WTC11 (cell line): ENCODE measurements at regions not wholly inside any gene's neighbourhood (a gene's known extent, or its start where the extent isn't known, plus 50 kb on each side); places are given as distances from the start of the nearest gene placed in this dataset.

Experiments used
- ATAC-seq: fragments of 200-7000 bp; cut with Tn5 transposase; 2 replicates; pipeline ENCODE4 v1.10.0; 2021; ENCODE audit warnings: mild to moderate bottlenecking, moderate library complexity
- CTCF ChIA-PET: fragments of 300-600 bp; sonication (Branson Sonifier 250); formaldehyde crosslinking; loops from one replicate; lab custom pipeline; 2021; ENCODE audit warnings: antibody characterized with exemption; lab: Charles Lee
- POLR2A ChIA-PET: fragments of 350-600 bp; sonication (Branson Sonifier 250); formaldehyde crosslinking; loops from one replicate; lab custom pipeline; 2021; ENCODE audit warnings: antibody characterized with exemption; lab: Charles Lee
- DNase-seq: peaks from one replicate; pipeline ENCODE4 v3.0.0; 2021; ENCODE audit warnings: low spot score
- H3K27ac Mint-ChIP-seq: 2 replicates; pipeline ENCODE4 v1.8.0; 2021; ENCODE audit warnings: mixed read lengths
- H3K27me3 Mint-ChIP-seq: 2 replicates; pipeline ENCODE4 v1.8.0; 2021; ENCODE audit warnings: low read depth, mild to moderate bottlenecking, moderate library complexity, mixed read lengths
- H3K36me3 Mint-ChIP-seq: 2 replicates; pipeline ENCODE4 v1.8.0; 2021; ENCODE audit warnings: mixed read lengths
- H3K4me1 Mint-ChIP-seq: 2 replicates; pipeline ENCODE4 v1.8.0; 2022; ENCODE audit warnings: mixed read lengths
- H3K4me3 Mint-ChIP-seq: 2 replicates; pipeline ENCODE4 v1.8.0; 2021; ENCODE audit warnings: mild to moderate bottlenecking, moderate library complexity, mixed read lengths
- H3K9me3 Mint-ChIP-seq: 2 replicates; pipeline ENCODE4 v1.8.0; 2021; ENCODE audit warnings: mixed read lengths
- ATF1 ChIP-seq: sonication (generic); formaldehyde crosslinking; IDR thresholded peaks from 2 replicates; pipeline ENCODE4 v1.8.1; 2023; ENCODE audit warnings: mild to moderate bottlenecking, moderate library complexity, missing genetic modification reagents
- CREB1 ChIP-seq: sonication (generic); formaldehyde crosslinking; IDR thresholded peaks from 2 replicates; pipeline ENCODE4 v1.8.0; 2023; ENCODE audit warnings: mild to moderate bottlenecking, missing genetic modification reagents
- FOXP1 ChIP-seq: sonication (generic); formaldehyde crosslinking; IDR thresholded peaks from 2 replicates; pipeline ENCODE4 v1.8.0; 2022; ENCODE audit warnings: missing genetic modification reagents, mild to moderate bottlenecking, moderate library complexity, borderline replicate concordance
- GRHL2 ChIP-seq: fragments of 250-450 bp; sonication (Bioruptor Pico); IDR thresholded peaks from 2 replicates; pipeline ENCODE4 v1.8.0; 2022; ENCODE audit warnings: mild to moderate bottlenecking, moderate library complexity; ENCODE audit not compliant: insufficient replicate concordance, severe bottlenecking
- IRF2 ChIP-seq: sonication (generic); formaldehyde crosslinking; IDR thresholded peaks from 2 replicates; pipeline ENCODE4 v1.8.0; 2022; ENCODE audit warnings: low read depth, missing genetic modification reagents, borderline replicate concordance
- JAZF1 ChIP-seq: fragments of 250-450 bp; sonication (Bioruptor Pico); IDR thresholded peaks from 2 replicates; pipeline ENCODE4 v1.9.0; 2021; ENCODE audit warnings: moderate library complexity, mild to moderate bottlenecking, inconsistent platforms
- JUN ChIP-seq: sonication (generic); formaldehyde crosslinking; IDR thresholded peaks from 2 replicates; pipeline ENCODE4 v1.8.0; 2023; ENCODE audit warnings: mild to moderate bottlenecking, missing genetic modification reagents
- NR2C2 ChIP-seq: sonication (generic); formaldehyde crosslinking; IDR thresholded peaks from 2 replicates; pipeline ENCODE4 v1.8.0; 2022; ENCODE audit warnings: mild to moderate bottlenecking, missing genetic modification reagents
- SMAD4 ChIP-seq: sonication (generic); formaldehyde crosslinking; IDR thresholded peaks from 2 replicates; pipeline ENCODE4 v1.8.0; 2022; ENCODE audit warnings: mild to moderate bottlenecking, missing genetic modification reagents
- TEAD1 ChIP-seq: sonication (generic); formaldehyde crosslinking; IDR thresholded peaks from 2 replicates; pipeline ENCODE4 v1.8.0; 2022; ENCODE audit warnings: mild to moderate bottlenecking, missing genetic modification reagents
- TP53 ChIP-seq: sonication (generic); formaldehyde crosslinking; IDR thresholded peaks from 2 replicates; pipeline ENCODE4 v1.8.1; 2023; ENCODE audit warnings: mild to moderate bottlenecking, missing genetic modification reagents
- ZNF232 ChIP-seq: sonication (generic); formaldehyde crosslinking; IDR thresholded peaks from 2 replicates; pipeline ENCODE4 v1.8.0; 2022; ENCODE audit warnings: mild to moderate bottlenecking, missing genetic modification reagents
- ZNF263 ChIP-seq: sonication (generic); formaldehyde crosslinking; IDR thresholded peaks from 2 replicates; pipeline ENCODE4 v1.8.1; 2022; ENCODE audit warnings: low read depth, mild to moderate bottlenecking, moderate library complexity, missing genetic modification reagents
- ZNF317 ChIP-seq: sonication (generic); formaldehyde crosslinking; IDR thresholded peaks from 2 replicates; pipeline ENCODE4 v1.8.1; 2023; ENCODE audit warnings: low read depth, mild to moderate bottlenecking, moderate library complexity, missing genetic modification reagents, borderline replicate concordance
- ZNF416 ChIP-seq: fragments of 250-450 bp; sonication (Bioruptor Pico); IDR thresholded peaks from 2 replicates; pipeline ENCODE4 v1.9.0; 2021; ENCODE audit warnings: mild to moderate bottlenecking, inconsistent platforms
- ZNF671 ChIP-seq: fragments of 250-450 bp; sonication (Bioruptor Pico); IDR thresholded peaks from 2 replicates; pipeline ENCODE4 v1.8.0; 2021; ENCODE audit warnings: mild to moderate bottlenecking
- TF ChIP-seq, protein P1 (sequence below): sonication (generic); formaldehyde crosslinking; conservative IDR thresholded peaks from 2 replicates; pipeline ENCODE4 v1.8.1; 2022; ENCODE audit warnings: mild to moderate bottlenecking, missing genetic modification reagents
- TF ChIP-seq, protein P2 (sequence below): sonication (generic); formaldehyde crosslinking; IDR thresholded peaks from 2 replicates; pipeline ENCODE4 v1.8.0; 2022; ENCODE audit warnings: mild to moderate bottlenecking, missing genetic modification reagents
- TF ChIP-seq, protein P3 (sequence below): sonication (generic); formaldehyde crosslinking; IDR thresholded peaks from 2 replicates; pipeline ENCODE4 v1.8.0; 2023; ENCODE audit warnings: missing genetic modification reagents, mild to moderate bottlenecking, borderline replicate concordance
- TF ChIP-seq, protein P4 (sequence below): fragments of 250-450 bp; sonication (Bioruptor Pico); IDR thresholded peaks from 2 replicates; pipeline ENCODE4 v1.9.0; 2021; ENCODE audit warnings: mild to moderate bottlenecking
- TF ChIP-seq, protein P5 (sequence below): sonication (generic); formaldehyde crosslinking; IDR thresholded peaks from 2 replicates; pipeline ENCODE4 v1.8.1; 2023; ENCODE audit warnings: mild to moderate bottlenecking, missing genetic modification reagents, moderate library complexity
- TF ChIP-seq, protein P6 (sequence below): fragments of 250-450 bp; sonication (Bioruptor Pico); IDR thresholded peaks from 2 replicates; pipeline ENCODE4 v1.9.0; 2021; ENCODE audit warnings: mild to moderate bottlenecking

DNA sequence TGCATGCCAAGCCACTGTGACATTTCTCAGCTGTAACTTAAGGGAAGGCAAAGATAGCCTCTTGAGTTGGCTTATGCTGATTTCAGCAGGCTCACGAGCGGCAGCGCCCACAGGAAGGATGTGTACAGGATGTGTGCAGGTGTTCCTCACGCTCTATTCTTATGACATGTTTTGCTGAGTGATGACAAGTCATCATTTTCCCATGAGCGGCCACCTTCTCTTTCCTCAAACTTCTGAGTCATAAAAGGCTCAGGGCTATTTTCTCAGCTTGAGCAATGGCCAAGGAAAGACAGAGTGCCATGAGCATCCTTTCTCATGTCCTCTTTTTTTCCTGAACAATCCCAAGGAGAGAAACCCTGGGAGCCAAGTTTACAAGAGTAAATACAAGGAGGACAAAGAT, 365.9 kb downstream of the PLK2 start:
- Mint-ChIP-seq H3K9me3 (peaks cover 42% of the 10 kb centered on the region), H3K36me3 (no peaks in the 10 kb centered on the region), H3K4me3 (no peak overlapping the region), H3K27me3 (no peaks in the 10 kb centered on the region), H3K27ac (no peak overlapping the region), H3K4me1 (no peaks in the 10 kb centered on the region)
- ChIA-PET CTCF (no interaction called here), POLR2A (no interaction called here)
- ATAC-seq (no peak), DNase-seq (no peak)
- no peak for TF ChIP-seq FOXP1 (CRISPR knock-in tag)
- TF ChIP-seq, protein P1, sequence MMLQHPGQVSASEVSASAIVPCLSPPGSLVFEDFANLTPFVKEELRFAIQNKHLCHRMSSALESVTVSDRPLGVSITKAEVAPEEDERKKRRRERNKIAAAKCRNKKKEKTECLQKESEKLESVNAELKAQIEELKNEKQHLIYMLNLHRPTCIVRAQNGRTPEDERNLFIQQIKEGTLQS = no peak
- TF ChIP-seq ZNF317 = no peak
- TF ChIP-seq ZNF232 (CRISPR knock-in tag) = no peak
- TF ChIP-seq ZNF263 = no peak
- no peak for TF ChIP-seq JAZF1 (CRISPR knock-in tag)
- TF ChIP-seq, protein P2, sequence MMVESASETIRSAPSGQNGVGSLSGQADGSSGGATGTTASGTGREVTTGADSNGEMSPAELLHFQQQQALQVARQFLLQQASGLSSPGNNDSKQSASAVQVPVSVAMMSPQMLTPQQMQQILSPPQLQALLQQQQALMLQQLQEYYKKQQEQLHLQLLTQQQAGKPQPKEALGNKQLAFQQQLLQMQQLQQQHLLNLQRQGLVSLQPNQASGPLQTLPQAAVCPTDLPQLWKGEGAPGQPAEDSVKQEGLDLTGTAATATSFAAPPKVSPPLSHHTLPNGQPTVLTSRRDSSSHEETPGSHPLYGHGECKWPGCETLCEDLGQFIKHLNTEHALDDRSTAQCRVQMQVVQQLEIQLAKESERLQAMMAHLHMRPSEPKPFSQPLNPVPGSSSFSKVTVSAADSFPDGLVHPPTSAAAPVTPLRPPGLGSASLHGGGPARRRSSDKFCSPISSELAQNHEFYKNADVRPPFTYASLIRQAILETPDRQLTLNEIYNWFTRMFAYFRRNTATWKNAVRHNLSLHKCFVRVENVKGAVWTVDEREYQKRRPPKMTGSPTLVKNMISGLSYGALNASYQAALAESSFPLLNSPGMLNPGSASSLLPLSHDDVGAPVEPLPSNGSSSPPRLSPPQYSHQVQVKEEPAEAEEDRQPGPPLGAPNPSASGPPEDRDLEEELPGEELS (CRISPR knock-in tag) = no peak
- TF ChIP-seq, protein P3, sequence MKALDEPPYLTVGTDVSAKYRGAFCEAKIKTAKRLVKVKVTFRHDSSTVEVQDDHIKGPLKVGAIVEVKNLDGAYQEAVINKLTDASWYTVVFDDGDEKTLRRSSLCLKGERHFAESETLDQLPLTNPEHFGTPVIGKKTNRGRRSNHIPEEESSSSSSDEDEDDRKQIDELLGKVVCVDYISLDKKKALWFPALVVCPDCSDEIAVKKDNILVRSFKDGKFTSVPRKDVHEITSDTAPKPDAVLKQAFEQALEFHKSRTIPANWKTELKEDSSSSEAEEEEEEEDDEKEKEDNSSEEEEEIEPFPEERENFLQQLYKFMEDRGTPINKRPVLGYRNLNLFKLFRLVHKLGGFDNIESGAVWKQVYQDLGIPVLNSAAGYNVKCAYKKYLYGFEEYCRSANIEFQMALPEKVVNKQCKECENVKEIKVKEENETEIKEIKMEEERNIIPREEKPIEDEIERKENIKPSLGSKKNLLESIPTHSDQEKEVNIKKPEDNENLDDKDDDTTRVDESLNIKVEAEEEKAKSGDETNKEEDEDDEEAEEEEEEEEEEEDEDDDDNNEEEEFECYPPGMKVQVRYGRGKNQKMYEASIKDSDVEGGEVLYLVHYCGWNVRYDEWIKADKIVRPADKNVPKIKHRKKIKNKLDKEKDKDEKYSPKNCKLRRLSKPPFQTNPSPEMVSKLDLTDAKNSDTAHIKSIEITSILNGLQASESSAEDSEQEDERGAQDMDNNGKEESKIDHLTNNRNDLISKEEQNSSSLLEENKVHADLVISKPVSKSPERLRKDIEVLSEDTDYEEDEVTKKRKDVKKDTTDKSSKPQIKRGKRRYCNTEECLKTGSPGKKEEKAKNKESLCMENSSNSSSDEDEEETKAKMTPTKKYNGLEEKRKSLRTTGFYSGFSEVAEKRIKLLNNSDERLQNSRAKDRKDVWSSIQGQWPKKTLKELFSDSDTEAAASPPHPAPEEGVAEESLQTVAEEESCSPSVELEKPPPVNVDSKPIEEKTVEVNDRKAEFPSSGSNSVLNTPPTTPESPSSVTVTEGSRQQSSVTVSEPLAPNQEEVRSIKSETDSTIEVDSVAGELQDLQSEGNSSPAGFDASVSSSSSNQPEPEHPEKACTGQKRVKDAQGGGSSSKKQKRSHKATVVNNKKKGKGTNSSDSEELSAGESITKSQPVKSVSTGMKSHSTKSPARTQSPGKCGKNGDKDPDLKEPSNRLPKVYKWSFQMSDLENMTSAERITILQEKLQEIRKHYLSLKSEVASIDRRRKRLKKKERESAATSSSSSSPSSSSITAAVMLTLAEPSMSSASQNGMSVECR = no peak
- no peak for TF ChIP-seq SMAD4 (CRISPR knock-in tag)
- no peak for TF ChIP-seq ATF1 (CRISPR knock-in tag)
- no peak for TF ChIP-seq ZNF416 (CRISPR knock-in tag)
- TF ChIP-seq, protein P4, sequence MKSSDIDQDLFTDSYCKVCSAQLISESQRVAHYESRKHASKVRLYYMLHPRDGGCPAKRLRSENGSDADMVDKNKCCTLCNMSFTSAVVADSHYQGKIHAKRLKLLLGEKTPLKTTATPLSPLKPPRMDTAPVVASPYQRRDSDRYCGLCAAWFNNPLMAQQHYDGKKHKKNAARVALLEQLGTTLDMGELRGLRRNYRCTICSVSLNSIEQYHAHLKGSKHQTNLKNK (CRISPR knock-in tag) = no peak
- TF ChIP-seq, protein P5, sequence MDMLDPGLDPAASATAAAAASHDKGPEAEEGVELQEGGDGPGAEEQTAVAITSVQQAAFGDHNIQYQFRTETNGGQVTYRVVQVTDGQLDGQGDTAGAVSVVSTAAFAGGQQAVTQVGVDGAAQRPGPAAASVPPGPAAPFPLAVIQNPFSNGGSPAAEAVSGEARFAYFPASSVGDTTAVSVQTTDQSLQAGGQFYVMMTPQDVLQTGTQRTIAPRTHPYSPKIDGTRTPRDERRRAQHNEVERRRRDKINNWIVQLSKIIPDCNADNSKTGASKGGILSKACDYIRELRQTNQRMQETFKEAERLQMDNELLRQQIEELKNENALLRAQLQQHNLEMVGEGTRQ (CRISPR knock-in tag) = no peak
- TF ChIP-seq TP53 = no peak
- TF ChIP-seq TEAD1 (CRISPR knock-in tag) = no peak

DNA sequence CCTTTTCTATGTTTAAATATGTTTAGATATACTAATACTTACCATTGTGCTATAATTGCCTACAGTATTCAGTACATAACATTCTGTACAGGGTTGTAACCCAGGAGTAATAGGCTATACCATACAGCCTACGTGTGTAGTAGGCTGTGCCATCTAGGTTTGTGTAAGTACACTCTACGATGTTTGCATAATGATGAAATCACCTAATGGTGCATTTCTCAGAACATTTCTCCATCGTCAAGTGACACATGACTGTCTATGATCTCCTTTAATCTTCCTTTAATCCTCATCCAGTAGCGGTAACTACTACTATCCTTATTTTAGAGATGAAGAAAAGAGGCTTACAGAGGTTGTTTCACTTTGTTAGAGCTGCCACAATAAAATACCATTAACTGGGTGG, 369.2 kb downstream of the PLK2 start:
- no peak for ATAC-seq
- ChIA-PET CTCF (no interaction called here), POLR2A (no interaction called here)
- no peak overlapping the region for H3K27ac Mint-ChIP-seq
- no peaks in the 10 kb centered on the region for H3K27me3 Mint-ChIP-seq
- DNase-seq = no peak
- H3K4me3 Mint-ChIP-seq = no peak overlapping the region
- H3K9me3 Mint-ChIP-seq = peaks cover 19% of the 10 kb centered on the region
- peaks cover 3% of the 10 kb centered on the region; the same call in 1 of the 2 replicates for H3K4me1 Mint-ChIP-seq
- TF ChIP-seq CREB1 (CRISPR knock-in tag) (no peak), NR2C2 (CRISPR knock-in tag) (no peak)
- no peaks in the 10 kb centered on the region for H3K36me3 Mint-ChIP-seq

DNA sequence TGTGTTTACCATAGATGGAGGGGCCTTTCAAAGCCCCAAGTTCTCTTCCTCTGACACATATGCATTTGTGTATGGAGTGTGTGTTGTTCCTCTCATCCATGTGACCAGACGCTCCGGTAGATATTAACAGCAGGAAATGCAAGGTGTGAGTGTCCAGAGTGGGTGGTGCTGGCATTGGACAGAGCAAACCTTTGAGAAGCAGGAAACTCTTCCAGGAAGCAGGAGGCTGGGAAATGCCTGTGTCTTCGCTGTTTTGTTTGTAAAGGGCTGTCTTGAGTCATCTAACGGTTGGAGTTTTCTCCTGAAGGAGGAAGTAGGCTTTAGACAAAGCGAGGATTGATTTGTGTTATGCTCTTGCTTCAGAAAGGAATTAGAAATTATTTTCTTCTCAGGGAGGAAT, 370.9 kb downstream of the PLK2 start:
- 0 out of 2 replicates have a peak, but pooled peaks cover 8% of the 10 kb centered on the region for H3K9me3 Mint-ChIP-seq
- no peak for ATAC-seq
- no peaks in the 10 kb centered on the region for H3K27me3 Mint-ChIP-seq
- TF ChIP-seq IRF2 (CRISPR knock-in tag) (no peak), JUN (CRISPR knock-in tag) (no peak), ZNF671 (no peak), NR2C2 (CRISPR knock-in tag) (no peak), ZNF416 (CRISPR knock-in tag) (no peak), ZNF317 (no peak), GRHL2 (no peak), TP53 (no peak)
- TF ChIP-seq, protein P6, sequence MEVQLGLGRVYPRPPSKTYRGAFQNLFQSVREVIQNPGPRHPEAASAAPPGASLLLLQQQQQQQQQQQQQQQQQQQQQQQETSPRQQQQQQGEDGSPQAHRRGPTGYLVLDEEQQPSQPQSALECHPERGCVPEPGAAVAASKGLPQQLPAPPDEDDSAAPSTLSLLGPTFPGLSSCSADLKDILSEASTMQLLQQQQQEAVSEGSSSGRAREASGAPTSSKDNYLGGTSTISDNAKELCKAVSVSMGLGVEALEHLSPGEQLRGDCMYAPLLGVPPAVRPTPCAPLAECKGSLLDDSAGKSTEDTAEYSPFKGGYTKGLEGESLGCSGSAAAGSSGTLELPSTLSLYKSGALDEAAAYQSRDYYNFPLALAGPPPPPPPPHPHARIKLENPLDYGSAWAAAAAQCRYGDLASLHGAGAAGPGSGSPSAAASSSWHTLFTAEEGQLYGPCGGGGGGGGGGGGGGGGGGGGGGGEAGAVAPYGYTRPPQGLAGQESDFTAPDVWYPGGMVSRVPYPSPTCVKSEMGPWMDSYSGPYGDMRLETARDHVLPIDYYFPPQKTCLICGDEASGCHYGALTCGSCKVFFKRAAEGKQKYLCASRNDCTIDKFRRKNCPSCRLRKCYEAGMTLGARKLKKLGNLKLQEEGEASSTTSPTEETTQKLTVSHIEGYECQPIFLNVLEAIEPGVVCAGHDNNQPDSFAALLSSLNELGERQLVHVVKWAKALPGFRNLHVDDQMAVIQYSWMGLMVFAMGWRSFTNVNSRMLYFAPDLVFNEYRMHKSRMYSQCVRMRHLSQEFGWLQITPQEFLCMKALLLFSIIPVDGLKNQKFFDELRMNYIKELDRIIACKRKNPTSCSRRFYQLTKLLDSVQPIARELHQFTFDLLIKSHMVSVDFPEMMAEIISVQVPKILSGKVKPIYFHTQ (CRISPR knock-in tag) = no peak
- no peak for DNase-seq
- H3K27ac Mint-ChIP-seq = no peak overlapping the region
- H3K36me3 Mint-ChIP-seq = no peaks in the 10 kb centered on the region
- H3K4me1 Mint-ChIP-seq = peaks cover 8% of the 10 kb centered on the region
- no peak overlapping the region for H3K4me3 Mint-ChIP-seq
- CTCF ChIA-PET = no interaction called here
- POLR2A ChIA-PET = no interaction called here
